Thyroid gland (tissue), 4 donors: ENCODE measurements at regions not wholly inside any gene's neighbourhood (a gene's known extent, or its start where the extent isn't known, plus 50 kb on each side); places are given as distances from the start of the nearest gene placed in this dataset.

Experiments used
- DNase-seq, 2 donors: peaks; one replicate each; pipeline ENCODE4 v3.0.0-alpha.2; 2019
- H3K27ac ChIP-seq, 3 donors: fragments of 200-600 bp; sonication (generic); 1 replicate in 2 of 3; 2 replicates in 1 of 3; pipeline ENCODE4 v1.5.1; 2016 to 2019; ENCODE audit warnings: mild to moderate bottlenecking in 1 of 3, moderate library complexity in 1 of 3
- H3K27me3 ChIP-seq: fragments of 200-600 bp; sonication (generic); one replicate; pipeline ENCODE4 v1.5.1; 2019
- H3K36me3 ChIP-seq, 2 donors: fragments of 200-600 bp; sonication (generic); one replicate each; pipeline ENCODE4 v1.5.1; 2016 to 2019
- H3K4me1 ChIP-seq, 2 donors: fragments of 200-600 bp; sonication (generic); one replicate each; pipeline ENCODE4 v1.5.1; 2017 to 2019
- H3K4me3 ChIP-seq, 3 donors: fragments of 200-600 bp; sonication (generic); replicated peaks in 1 of 3; 1 replicate in 2 of 3; 2 replicates in 1 of 3; pipeline ENCODE4 v1.5.1; 2016; ENCODE audit warnings: mild to moderate bottlenecking in 1 of 3
- H3K9me3 ChIP-seq: fragments of 200-600 bp; sonication (generic); one replicate; pipeline ENCODE4 v1.5.1; 2017
- POLR2A ChIP-seq, 2 donors: fragments of 450-650 bp; IDR thresholded peaks; one replicate each; pipeline ENCODE4 v1.6.1; 2017; ENCODE audit warnings: antibody characterized with exemption in 2 of 2, mild to moderate bottlenecking in 2 of 2, moderate library complexity in 1 of 2
- WGBS, 2 donors: methylation state at CpG; one replicate each; pipeline ENCODE4 v1.1.5; 2017; 5-methylcytosine and 5-hydroxymethylcytosine counted together
- intact Hi-C: fragments of 100-400 bp; cut with DNase I; formaldehyde crosslinking; loops from one replicate; pipeline ENCODE4 v1.15.1; 2023
- TF ChIP-seq, protein P1 (sequence below), 6 experiments: fragments of 200-600 bp in 3 of 6; fragments of 450-650 bp in 3 of 6; sonication (generic) in 3 of 6; IDR thresholded peaks; one replicate each; pipeline ENCODE4 v1.5.1; 2016 to 2019; ENCODE audit warnings: antibody characterized with exemption in 6 of 6, mild to moderate bottlenecking in 2 of 6, inconsistent platforms in 1 of 6, moderate library complexity in 1 of 6

DNA sequence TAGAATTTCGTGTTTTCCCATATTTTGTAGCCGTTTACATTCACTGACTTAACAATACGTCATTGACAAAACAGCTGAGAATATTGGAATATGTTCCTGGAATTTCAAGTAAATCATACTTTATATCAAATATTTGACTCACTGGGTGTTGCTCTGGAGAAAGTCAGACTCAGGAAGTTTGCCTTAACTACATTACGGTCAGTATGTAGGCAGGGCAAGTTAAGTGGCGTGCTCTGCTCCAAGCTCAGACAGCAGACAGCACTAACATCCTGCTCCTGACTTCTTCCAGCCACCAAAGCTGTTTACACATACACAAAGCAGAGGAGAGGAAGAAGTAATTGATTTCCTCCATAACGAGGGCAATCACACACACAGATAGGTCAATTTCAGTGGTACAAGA, 414.6 kb downstream of the LRRIQ3 start:
- no peak overlapping the region for H3K27ac ChIP-seq
- WGBS, 2 donors = 75 to 79% methylated on average over 6 of the region's 6 CpGs
- H3K4me3 ChIP-seq = no peak overlapping the region
- no peaks in the 10 kb centered on the region for H3K9me3 ChIP-seq
- DNase-seq = no peak
- no peak for TF ChIP-seq POLR2A (IDR thresholded peaks at IDR 0.05)
- TF ChIP-seq, protein P1, sequence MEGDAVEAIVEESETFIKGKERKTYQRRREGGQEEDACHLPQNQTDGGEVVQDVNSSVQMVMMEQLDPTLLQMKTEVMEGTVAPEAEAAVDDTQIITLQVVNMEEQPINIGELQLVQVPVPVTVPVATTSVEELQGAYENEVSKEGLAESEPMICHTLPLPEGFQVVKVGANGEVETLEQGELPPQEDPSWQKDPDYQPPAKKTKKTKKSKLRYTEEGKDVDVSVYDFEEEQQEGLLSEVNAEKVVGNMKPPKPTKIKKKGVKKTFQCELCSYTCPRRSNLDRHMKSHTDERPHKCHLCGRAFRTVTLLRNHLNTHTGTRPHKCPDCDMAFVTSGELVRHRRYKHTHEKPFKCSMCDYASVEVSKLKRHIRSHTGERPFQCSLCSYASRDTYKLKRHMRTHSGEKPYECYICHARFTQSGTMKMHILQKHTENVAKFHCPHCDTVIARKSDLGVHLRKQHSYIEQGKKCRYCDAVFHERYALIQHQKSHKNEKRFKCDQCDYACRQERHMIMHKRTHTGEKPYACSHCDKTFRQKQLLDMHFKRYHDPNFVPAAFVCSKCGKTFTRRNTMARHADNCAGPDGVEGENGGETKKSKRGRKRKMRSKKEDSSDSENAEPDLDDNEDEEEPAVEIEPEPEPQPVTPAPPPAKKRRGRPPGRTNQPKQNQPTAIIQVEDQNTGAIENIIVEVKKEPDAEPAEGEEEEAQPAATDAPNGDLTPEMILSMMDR (IDR thresholded peaks at IDR 0.05) = no peak
- no peaks in the 10 kb centered on the region for H3K27me3 ChIP-seq
- no peaks in the 10 kb centered on the region for H3K36me3 ChIP-seq
- intact Hi-C loops = no loop called here
- H3K4me1 ChIP-seq = no peaks in the 10 kb centered on the region

DNA sequence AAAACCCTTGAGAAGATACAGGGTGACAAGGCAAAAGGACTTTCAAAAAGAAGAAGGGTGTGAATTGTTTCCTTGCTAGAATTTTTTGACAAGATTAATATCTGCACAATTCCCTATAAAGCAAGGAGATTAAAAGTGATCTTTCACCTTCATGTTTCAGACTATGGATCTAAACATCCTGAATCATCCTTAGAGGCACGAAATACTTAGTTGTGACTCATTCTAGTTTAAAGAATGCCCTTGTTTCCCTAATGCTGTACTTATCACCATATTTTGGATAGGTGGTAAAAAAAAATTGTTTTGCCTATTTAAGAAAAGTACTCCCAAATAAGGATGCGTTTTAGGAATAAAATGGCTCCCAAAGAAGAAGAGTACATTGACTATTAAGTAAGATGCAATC, 415.1 kb downstream of the LRRIQ3 start:
- Histone ChIP-seq H3K27me3 (no peaks in the 10 kb centered on the region), H3K9me3 (no peaks in the 10 kb centered on the region), H3K4me3 (no peak overlapping the region), H3K4me1 (no peaks in the 10 kb centered on the region), H3K27ac (no peak overlapping the region), H3K36me3 (no peaks in the 10 kb centered on the region)
- TF ChIP-seq, protein P1 (IDR thresholded peaks at IDR 0.05) = no peak
- no peak for TF ChIP-seq POLR2A (IDR thresholded peaks at IDR 0.05)
- 79 to 91% methylated on average over 2 of the region's 2 CpGs for WGBS, 2 donors
- DNase-seq = no peak
- intact Hi-C loops = no loop called here

DNA sequence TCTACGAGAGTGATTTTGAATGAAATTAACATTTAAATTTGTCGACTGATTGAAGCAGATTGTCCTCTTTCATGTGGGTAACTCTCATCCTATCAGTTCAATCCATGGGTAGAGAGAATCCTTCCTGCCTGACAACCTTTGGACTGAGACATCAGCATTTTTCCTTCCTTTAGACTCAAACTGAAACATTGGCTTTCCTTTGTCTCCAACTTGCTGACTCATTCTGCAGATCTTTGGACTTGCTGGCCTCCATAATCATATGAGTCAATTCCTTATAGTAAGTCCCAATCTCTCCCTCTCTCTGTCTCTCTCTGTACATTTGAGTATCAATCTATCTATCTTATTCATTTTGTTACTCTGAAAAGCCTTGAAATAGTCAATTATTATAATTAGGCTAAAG, 416.7 kb downstream of the LRRIQ3 start:
- intact Hi-C loops = no loop called here
- DNase-seq = no peak
- Histone ChIP-seq H3K27me3 (no peaks in the 10 kb centered on the region), H3K27ac (no peak overlapping the region), H3K9me3 (no peaks in the 10 kb centered on the region), H3K36me3 (no peaks in the 10 kb centered on the region), H3K4me1 (no peaks in the 10 kb centered on the region), H3K4me3 (no peak overlapping the region)
- WGBS, 2 donors = 92% methylated on average over 2 of the region's 2 CpGs
- TF ChIP-seq, protein P1 (IDR thresholded peaks at IDR 0.05) = no peak
- TF ChIP-seq POLR2A (IDR thresholded peaks at IDR 0.05) = no peak

DNA sequence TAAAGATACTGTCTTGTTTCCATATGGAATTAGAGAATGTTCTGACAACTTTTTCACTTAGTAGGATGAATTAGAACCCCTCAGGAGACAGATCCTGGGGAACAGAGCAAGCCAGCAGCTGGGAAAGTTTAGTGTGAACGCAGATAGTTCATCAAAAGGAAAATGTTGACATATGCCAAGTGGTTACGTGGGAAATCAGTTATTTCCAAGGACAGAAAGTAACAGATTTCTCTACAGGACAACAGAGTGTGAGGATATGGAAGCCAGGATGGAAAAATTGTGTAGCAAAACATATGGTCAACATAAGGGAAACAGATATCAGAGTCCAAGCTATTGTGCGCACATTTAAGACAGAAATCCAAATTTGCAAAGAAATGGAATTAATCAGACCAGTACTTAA, 419.5 kb downstream of the LRRIQ3 start:
- WGBS, 2 donors = 77 to 83% methylated on average over 3 of the region's 3 CpGs
- H3K27ac ChIP-seq = no peak overlapping the region
- no peaks in the 10 kb centered on the region for H3K4me1 ChIP-seq
- H3K36me3 ChIP-seq = no peaks in the 10 kb centered on the region
- no peaks in the 10 kb centered on the region for H3K9me3 ChIP-seq
- H3K27me3 ChIP-seq = no peaks in the 10 kb centered on the region
- H3K4me3 ChIP-seq = no peak overlapping the region
- DNase-seq = no peak
- intact Hi-C loops = no loop called here
- no peak for TF ChIP-seq POLR2A (IDR thresholded peaks at IDR 0.05)
- TF ChIP-seq, protein P1 (IDR thresholded peaks at IDR 0.05) = no peak

DNA sequence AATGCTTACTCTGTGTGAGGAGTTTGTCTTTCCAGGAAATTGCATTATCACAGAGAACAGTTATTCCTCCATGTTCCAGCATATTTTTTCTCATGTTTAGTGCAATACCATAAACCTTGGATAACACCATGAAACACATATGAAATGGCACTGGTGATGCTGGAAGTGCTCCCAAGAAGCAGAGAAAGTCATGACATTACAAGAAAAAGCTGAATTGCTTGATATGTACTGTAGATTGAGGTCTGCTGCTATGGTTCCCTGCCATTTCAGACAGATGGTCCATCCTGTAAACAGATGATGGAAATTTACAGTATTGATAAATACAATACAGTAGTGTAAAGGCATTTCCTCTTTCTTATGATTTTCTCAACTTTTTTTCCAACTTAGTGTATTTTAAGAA, 422.1 kb downstream of the LRRIQ3 start:
- DNase-seq = no peak
- no peak for TF ChIP-seq POLR2A (IDR thresholded peaks at IDR 0.05)
- TF ChIP-seq, protein P1 (IDR thresholded peaks at IDR 0.05) = no peak
- Histone ChIP-seq H3K9me3 (no peaks in the 10 kb centered on the region), H3K27me3 (no peaks in the 10 kb centered on the region), H3K4me3 (no peak overlapping the region), H3K27ac (no peak overlapping the region), H3K36me3 (no peaks in the 10 kb centered on the region), H3K4me1 (no peaks in the 10 kb centered on the region)
- intact Hi-C loops = no loop called here
